ENCODE measurements at regions not wholly inside any gene's neighbourhood (a gene's known extent, or its start where the extent isn't known, plus 50 kb on each side); places are given as distances from the start of the nearest gene placed in this dataset.
"Not testable (repeated sequence)": the region's sequence is repeated elsewhere in the genome, so short reads cannot be mapped to it uniquely, and the experiment has no call there.

DNA sequence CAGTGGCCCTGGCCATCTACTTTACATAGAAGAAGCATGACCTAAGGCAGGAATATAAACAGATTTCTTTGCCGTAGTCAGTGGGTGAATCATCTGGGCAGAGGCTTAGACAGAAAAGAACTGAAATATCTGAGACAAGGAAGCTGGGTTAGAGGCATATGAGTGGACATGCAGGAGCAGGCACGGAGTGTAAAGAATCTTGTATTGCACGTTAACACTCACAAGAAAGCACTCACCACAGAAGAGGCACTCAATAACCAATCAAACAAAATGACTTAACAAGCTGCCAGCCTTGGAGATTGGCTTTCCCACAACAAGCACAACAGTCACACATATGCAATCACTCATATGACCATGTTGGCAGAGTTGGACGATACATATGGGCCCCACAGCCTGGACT lies 364.9 kb downstream of the FOXD4L5 start:
- DNase-seq (ENCODE audit: low read depth), result not testable (repeated sequence)

DNA sequence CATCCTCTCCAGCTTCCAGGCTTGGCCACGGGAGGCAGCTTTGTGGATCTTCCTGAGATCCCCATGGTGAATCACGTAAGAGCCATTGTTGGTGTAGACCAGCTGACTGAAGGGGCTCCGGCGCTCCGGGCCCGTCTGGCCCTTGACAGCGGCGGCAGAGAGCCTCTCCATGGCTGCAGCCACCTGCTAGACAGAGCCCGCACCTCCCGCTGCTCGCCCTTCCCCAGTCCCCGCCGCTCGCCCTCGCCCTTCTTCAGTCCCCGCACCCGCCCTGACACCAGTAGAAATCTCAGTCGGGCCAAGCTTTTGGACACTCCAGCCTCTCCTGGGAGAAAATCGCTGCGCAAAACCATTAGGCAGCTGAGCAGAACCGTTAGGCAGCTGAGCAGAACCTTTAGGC lies 396.4 kb downstream of the FOXD4L5 start:
- not testable (repeated sequence) for DNase-seq (ENCODE audit: low read depth)

DNA sequence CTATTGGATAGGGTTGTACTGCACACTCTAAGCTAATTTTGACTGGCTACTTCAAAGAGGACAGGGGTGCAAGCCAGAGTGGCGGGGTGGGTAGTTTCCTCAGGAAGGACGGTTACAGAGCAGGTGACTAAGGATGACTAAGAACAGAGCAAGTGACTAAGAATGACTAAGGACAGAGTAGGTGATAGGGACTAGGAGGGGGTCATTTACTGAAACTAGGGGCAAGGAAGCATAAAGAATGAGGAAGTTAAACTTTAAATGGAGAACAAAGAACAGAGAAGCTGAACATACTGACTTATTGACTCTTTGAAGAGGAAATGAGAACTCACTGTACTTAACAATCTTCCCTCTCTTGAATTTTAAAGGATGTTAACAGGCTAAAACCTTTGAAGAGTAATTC lies 414.4 kb downstream of the FOXD4L5 start:
- DNase-seq (ENCODE audit: low read depth), result peak; percentile 0
